ENCODE measurements at regions not wholly inside any gene's neighbourhood (a gene's known extent, or its start where the extent isn't known, plus 50 kb on each side); places are given as distances from the start of the nearest gene placed in this dataset.
"Not testable (repeated sequence)": the region's sequence is repeated elsewhere in the genome, so short reads cannot be mapped to it uniquely, and the experiment has no call there.

- intact Hi-C loops (cut with DNase I) = no loop called here
- ATAC-seq = no peak
- DNase-seq = no peak
Observed at GRCh38 chrX:63285375-63285774, 65.8 kb downstream of the SPIN4 start.

- ATAC-seq = no peak
- intact Hi-C loops (cut with DNase I) = no loop called here
- DNase-seq = no peak
Observed at GRCh38 chrX:63284659-63285058, 66.5 kb downstream of the SPIN4 start.

- intact Hi-C loops (cut with DNase I) = no loop called here
- ATAC-seq (no peak), DNase-seq (no peak)
Observed at GRCh38 chrX:63283348-63283747, 67.8 kb downstream of the SPIN4 start.

- ATAC-seq (no peak), DNase-seq (no peak)
- intact Hi-C loops (cut with DNase I) = no loop called here
Observed at GRCh38 chrX:63282828-63283227, 68.3 kb downstream of the SPIN4 start.

GRCh38 chrX:63282077-63282476 lies 69.1 kb downstream of the SPIN4 start:
- intact Hi-C loops (cut with DNase I) = no loop called here
- DNase-seq (no peak), ATAC-seq (no peak)

DNA sequence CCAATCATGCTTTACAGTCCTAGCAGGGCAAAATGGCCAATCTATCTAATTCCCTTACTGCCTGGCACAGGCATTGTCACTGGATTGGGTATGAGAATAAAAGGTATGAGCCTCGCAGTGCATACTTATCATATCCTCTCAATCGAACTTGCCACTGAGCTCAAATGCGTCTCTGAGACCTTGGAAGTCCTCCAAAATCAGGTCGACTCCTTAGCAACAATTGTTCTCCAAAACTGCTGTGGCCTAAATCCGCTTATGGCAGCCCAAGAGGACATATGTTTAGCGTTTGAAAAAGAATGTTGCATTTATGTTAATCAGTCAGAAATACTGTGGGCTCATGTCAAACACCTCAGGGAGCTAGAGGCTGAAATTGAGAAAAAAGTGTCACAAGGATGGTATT lies 69.7 kb downstream of the SPIN4 start:
- no peak for ATAC-seq

GRCh38 chrX:63277394-63277793 lies 73.7 kb downstream of the SPIN4 start:
- ATAC-seq; intact Hi-C loops (cut with DNase I); DNase-seq: not testable (repeated sequence)

More for the DNA sequence above, 69.7 kb downstream of the SPIN4 start:
- DNase-seq = no peak
- intact Hi-C loops (cut with DNase I) = no loop called here

GRCh38 chrX:63275127-63275526 lies 76.0 kb downstream of the SPIN4 start:
- ATAC-seq (no peak), DNase-seq (no peak)
- intact Hi-C loops (cut with DNase I) = no loop called here

DNA sequence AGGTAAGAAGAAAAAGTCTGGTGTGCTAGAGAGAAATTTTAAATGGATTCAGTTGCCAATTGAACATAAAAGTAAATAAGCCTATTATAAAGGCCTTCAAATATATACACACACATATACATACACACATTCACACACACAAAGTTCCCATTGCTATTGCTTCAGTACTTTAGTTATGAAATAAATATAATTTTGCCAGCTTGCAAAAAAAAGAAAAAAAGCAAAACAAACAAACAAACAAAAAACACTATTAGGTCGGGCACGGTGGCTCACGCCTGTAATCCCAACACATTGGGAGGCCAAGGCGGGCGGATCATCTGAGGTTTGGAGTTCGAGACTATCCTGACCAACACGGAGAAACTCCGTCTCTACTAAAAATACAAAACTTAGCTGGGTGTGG lies 80.3 kb downstream of the SPIN4 start:
- ATAC-seq (no peak), DNase-seq (no peak)
- intact Hi-C loops (cut with DNase I) = no loop called here

- no peak for DNase-seq
- intact Hi-C loops (cut with DNase I) = no loop called here
- peak in 1 of 2 donors; percentile 21 for ATAC-seq
Observed at GRCh38 chrX:63258144-63258543, 93.0 kb downstream of the SPIN4 start.

DNA sequence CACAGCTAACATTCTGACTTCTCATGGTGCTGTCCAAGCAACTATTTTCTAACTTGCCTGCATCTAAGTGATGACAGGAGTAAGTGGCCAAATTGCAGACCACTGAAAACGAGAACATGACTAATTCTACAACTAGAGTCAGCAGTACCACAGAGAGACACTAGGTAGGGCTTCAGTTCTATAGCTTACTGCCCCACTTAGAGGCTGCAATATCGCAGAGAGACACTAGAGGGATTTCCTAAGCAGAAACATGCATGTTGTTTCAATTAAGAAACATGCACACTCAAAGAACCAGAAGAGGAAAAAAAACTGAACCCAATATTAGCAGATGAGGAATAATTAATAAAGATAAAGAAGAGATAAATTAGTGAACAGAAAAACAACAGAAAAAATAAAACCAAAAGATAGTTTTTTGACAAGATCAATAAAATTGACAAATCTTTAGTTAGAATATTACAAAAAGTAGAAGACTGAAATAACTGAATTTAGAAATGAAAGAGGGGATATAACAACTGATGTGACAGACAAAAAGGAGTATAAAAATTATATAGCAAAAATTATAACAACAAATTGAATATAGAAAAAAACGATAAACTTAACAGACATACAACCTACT lies 100.8 kb downstream of the SPIN4 start:
- intact Hi-C loops (cut with DNase I) = no loop called here
- peak; percentile 71 to 79 for ATAC-seq
- no peak for DNase-seq

DNA sequence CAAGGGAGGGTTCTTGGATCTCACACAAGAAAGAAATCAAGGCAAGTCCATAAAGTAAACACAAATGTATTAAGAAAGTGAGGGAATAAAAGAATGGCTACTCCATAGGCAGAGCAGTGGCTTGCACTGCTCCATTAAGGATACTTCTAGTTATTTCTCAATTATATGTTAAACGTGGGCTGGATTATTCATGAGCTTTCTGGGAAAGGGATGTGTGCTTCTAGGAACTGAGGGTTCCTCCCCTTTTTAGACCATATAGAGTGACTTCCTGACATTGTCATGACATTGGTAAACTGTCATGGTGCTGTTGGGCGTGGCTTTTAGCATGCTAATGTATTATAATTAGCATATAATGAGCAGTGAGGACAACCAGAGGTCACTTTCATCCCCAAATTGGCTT lies 108.4 kb downstream of the SPIN4 start:
- DNase-seq; intact Hi-C loops (cut with DNase I); ATAC-seq: not testable (repeated sequence)

- ATAC-seq; intact Hi-C loops (cut with DNase I); DNase-seq: not testable (repeated sequence)
Observed at GRCh38 chrX:63235963-63236362, 115.2 kb downstream of the SPIN4 start.

DNA sequence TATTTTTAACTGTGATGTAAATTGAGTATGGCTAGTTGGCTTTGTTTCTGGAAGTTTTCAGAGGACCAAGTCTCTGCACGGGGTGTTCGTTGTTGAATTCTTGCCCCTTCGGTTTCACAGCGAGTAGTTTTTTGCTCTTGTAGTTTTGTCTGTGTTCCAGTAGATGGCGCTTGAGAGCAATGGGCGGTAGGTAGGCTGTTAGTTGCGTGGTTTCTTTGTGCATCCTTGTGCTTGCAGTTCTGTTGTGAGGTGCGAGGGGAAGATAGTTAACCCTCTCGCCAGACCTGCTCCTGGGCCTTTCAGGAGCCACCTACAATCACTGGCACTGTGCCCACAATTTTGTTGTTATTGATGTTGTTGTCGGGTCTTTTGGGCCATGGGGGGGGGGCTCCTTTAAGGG lies 118.1 kb downstream of the SPIN4 start:
- ATAC-seq; DNase-seq; intact Hi-C loops (cut with DNase I): not testable (repeated sequence)

DNA sequence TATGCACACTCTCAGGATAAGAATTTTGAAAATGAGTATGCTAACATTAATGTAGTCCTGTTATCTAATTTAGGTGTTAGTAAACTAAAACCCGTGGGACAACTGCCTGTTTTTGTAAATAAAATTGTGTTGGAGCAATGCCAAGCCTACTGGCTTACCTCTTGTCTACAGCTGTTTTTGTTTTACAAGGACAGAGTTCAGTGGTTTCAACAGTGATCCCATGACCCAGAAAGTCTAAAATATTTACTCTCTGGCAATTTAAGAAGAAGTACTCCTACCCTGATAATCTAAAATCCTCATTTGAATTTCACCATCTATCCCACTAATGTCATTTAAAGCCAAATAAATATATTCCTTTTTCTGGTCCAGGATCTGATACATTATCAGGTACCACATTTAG lies 132.9 kb downstream of the SPIN4 start:
- DNase-seq; ATAC-seq; intact Hi-C loops (cut with DNase I): not testable (repeated sequence)

DNA sequence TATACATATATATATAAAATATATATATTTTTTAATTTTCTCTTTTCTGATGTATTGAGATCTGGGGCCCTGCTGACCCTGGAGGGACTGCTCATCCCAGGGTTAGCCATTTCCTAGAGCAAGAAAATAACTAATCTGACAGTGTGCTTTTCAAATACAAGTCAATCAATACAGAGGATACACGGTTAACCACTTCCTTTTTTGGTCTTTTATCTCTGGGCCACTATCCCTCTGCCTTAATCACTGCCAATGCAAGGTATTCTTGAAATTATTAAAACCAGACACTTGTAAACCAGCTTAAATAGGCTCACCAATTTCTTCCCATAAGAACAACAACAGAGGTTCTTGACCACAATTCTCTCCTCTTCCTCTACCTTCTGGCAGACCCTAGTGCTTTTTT lies 133.6 kb downstream of the SPIN4 start:
- DNase-seq; intact Hi-C loops (cut with DNase I); ATAC-seq: not testable (repeated sequence)

DNA sequence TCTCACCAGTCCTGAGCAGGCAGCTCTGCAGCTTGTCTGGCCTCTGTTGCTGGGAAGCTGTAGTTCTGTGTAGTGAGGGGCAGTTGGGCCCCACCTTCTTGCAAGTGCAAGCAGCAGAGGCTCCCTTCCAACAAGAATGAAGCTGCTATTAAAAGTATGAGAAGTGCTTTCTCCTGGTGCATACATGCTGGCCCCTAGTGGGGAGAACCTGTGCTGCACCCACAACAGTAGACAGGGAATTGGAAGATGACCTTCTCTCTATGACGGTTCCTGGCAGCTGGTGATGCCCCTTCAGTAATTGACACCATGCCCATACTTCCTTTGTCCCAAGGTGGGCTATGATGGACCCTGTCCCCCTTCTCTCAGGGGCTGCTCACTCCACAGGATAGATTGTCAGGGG lies 141.5 kb downstream of the SPIN4 start:
- DNase-seq; intact Hi-C loops (cut with DNase I); ATAC-seq: not testable (repeated sequence)

GRCh38 chrX:63209128-63209527 lies 142.0 kb downstream of the SPIN4 start:
- intact Hi-C loops (cut with DNase I); DNase-seq: not testable (repeated sequence)
- ATAC-seq = peak in 1 of 2 donors; percentile 48

- ATAC-seq = peak; percentile 90 to 94
- intact Hi-C loops (cut with DNase I); DNase-seq: not testable (repeated sequence)
Observed at GRCh38 chrX:63204266-63205074, 146.7 kb downstream of the SPIN4 start.

- intact Hi-C loops (cut with DNase I); ATAC-seq; DNase-seq: not testable (repeated sequence)
Observed at GRCh38 chrX:63201987-63202386, 149.1 kb downstream of the SPIN4 start.

Data from left cardiac atrium (tissue), 4 donors.